Nucleus accumbens (tissue), 56 donors: ENCODE measurements at regions not wholly inside any gene's neighbourhood (a gene's known extent, or its start where the extent isn't known, plus 50 kb on each side); places are given as distances from the start of the nearest gene placed in this dataset.

Experiments
- DNase-seq, 56 donors: peaks; one replicate each; lab custom pipeline; 2025; lab: John Stamatoyannopoulos, UW

DNA sequence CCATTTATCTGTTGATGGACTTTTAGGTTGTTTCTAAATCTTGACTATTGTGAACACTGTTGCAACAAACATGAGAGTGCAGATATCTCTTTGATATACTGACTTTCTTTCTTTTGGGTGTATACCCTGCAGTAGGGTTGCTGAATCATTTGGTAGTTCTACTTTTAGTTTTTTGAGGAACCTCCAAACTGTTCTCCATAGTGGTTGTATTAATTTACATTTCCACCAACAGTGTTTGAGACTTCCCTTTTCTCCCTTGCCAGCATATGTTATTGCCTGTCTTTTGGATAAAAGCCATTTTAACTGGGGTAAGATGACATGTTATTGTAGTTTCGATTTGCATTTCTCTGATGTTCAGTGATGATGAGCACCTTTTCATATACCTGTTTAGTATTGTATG lies 330.0 kb downstream of the DDX10 start:
- DNase-seq, result no peak

DNA sequence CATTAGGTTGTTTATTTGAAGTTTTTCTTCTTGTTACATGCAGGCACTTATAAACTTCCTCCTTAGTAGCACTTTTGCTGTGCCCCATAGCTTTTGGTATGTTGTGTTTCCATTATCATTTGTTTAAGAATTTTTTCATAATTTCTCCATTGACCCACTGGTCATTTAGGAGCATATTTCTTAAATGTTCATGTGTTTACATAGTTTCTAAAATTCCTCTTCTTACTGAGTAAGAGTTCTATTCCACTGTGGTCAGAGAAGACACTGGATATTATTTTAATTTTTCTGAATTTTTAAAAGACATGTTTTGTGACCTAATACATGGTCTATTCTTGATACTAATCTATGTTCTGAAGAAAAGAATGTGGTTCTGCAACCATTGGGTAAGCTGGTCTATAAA lies 333.0 kb downstream of the DDX10 start:
- DNase-seq, result no peak

DNA sequence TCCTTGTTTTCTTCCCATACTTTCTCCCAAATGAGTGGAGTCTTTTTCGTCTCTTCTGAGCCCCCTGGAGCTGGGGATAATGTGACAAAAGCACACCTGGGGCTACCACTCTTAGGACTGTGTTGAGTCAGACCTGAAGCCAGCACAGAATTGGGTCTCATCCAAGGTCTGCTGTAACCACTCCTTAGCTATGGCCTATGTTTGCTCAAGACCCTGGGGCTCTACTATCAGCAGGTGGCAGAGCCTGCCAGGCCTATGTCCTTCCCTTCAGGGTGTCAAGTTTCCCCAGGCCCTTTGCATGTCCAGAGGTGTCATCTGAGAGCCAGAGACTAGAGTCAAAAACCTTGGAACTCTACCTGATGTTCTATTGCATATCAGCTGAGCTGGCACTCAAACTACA lies 335.7 kb downstream of the DDX10 start:
- DNase-seq, result no peak

DNA sequence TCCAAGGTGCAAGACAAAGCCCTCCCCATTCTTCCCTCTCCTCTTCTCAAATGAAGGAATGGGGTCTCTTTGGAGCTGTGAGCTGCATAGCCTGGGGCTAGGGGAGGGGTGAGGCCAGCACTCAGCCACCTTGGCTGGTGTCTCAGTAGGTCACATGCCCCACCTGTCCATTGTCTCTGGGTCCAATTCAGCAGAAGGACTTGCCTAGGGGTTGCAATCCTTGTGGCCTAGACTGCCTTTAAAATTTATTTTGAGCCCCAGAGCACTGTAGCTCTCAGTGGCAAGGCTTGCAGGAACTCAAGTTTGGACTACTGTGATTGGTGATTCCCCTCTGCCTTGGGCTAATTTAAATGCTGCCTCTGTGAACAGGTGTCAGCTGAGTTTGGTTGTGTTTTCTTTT lies 336.7 kb downstream of the DDX10 start:
- DNase-seq, result no peak

DNA sequence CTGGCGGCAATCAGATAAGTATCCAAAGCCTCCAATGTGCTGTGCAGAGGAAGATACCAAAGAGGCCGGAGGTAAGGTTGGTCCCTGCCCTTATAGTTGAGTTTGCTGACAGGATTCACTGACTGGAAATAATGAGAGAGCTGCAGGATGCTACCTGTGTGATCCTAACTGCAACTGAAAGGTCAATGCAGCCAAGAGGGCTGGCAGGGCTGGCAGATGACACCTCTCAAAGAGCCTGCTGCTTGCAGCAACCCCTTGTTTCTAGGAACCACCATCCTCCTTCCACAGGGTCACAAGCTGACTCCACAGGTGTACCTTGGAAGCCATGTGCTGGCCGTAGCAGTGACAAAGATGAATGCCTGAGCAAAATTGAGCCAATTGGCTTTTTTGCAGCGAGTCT lies 348.1 kb downstream of the DDX10 start:
- DNase-seq, result no peak

DNA sequence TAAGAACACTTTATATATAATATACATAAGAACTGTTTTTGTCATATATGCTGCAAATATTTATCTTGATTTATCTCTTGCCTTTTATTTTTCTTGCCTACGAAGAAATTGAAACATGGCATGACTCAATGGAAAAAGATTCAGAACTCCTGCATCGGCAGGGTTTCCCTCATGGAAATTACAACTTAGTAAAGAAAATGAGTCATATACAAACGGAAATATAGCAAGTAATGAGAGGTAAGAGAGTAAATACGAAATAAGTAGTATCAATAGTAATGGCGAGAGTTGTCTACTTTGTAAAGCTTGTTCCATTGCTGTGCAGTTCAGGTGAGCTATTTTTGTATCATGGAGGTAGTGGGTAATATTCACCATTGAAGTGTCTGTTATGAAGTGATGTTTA lies 350.4 kb downstream of the DDX10 start:
- DNase-seq, result no peak

DNA sequence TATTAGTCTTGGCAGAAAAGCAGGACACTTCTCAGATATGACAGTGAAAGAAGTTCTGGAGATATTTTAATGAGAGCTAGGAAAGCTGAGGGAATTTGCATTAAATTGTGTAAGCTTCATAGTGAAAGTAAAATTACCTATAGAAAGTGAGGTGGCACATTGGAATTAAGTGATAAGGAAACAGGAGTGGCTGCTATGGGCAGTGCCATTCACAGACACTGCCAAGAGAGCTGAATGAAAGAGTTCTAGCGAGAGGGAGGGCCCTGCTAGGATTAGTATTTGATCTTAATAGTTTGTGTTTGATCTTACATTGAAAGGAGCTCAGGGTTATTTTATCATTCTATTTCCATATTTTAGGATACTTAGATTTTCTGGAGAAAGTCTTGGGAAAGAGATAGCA lies 351.9 kb downstream of the DDX10 start:
- no peak for DNase-seq

DNA sequence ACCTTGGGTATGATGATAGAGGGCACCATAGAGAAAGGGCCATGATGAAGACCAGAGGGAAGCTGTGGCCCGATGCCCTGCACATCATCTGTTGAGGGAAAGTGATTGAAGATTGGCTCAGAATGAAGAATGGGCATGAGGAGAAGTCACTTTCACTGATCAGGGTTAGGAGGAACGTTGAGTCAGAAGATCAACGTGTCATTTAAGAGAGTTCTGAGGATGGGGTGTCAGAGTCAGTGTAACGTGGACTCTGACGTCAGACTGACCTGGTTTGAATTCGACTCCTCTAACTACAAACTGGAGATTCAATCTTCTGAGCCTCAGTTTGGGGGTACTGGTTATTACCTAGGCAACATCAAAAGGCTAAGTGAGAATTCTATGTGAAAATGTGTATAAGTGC lies 352.6 kb downstream of the DDX10 start:
- DNase-seq, result no peak

DNA sequence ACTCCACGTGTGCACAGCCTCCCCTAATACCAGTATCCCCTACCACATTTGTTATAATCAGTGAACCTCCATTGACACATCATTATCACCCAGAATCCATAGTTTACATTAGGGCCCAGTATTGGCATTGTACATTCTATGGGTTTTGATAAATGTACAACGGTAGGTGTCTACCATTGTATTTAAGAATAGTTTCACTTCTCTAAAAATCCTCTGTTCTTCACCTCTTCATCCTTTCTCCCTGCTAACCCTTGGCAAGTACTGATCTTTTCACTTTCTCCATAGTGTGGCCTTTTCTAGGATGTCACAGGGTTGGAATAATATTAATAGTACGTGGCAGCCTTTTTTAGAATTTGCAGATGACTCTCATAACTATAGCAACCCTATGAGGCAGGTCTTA lies 353.8 kb downstream of the DDX10 start:
- no peak for DNase-seq

DNA sequence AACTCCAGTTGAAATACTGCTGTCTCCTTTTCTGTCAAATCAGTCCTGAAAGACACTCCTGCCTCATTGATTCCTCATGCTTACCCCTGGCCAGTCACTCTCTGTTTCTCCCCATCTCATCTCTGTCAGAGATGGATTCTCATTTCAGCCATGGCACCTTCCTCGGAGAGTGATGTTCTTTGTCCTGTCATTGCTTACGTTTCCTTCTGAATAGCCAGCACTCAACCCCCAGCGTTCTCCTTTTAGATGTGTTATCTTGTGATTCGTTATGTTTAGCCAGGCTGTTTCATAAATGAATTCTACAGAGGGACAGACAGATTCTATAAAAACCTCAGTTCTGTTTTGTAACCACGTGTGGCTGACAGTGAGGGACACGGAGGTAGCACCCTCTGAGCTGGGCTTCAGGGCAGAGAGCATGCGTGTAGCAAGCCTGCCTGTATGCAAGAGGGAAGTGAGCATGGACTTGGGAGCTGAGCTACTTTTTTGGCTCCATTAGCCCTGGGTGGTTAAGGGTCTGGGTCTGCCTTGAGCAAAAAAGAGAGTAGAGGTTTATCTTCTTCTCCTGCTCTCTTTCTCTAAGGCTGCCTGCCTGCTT lies 354.6 kb downstream of the DDX10 start:
- DNase-seq, result no peak

DNA sequence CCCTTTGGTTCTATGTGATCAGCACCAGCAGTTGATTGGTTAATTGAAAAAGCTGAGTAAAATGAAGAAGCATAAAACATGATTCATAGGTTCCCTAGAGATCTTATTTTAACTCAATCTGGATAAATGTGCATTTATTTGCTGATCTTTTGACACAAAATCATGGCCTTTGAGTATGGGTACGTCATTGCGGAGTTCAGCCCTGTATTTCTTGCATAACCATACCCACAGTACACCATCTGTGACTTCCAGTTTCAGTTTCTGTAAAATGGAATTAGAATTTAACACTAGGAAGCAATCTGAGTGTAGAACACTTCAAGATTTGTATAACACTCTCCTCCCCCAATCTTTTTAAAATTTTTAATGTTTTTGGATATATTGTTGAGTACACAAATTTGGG lies 358.2 kb downstream of the DDX10 start:
- no peak for DNase-seq

DNA sequence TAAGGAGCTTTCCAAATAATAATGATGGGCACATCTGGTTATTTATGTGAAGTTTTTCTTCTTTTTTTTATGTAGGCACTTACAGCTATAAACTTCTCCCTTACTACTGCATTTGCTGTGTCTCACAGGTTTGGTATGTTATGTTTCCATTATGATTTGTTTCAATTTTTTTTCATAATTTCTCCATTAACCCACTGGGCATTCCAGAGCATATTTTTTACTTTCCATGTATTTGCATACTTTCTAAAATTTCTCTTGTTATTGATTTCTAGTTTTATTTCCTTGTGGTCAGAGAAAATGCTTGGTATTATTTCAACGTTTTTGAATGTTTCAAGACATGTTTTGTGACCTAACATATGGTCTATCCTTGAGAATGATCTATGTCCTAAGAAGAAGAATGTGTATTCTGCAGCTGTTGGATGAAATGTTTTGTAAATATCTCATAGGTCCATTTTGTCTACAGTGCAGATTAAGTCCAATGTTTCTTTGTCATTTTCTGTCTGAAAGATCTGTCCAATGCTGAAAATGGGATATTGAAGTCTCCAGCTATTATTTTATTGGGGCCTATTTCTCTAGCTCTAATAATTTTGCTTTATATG lies 362.1 kb downstream of the DDX10 start:
- DNase-seq, result no peak

DNA sequence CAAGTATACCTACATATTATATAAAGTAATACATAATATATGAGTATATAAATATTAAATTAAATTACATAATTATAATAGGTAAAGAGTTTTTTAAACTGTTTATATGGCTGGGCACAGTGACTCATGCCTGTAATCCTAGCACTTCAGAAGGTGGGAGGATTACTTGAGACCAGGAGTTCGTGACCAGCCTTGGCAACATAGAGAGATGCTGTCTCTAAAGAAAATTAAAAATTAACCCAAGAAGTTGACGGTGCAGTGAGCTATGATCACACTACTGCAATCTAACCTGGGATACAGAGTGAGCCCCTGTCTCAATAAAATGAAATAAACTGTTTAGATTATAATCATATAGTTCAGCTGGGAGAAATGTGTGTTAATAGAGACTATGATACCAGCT lies 363.0 kb downstream of the DDX10 start:
- DNase-seq, result no peak

DNA sequence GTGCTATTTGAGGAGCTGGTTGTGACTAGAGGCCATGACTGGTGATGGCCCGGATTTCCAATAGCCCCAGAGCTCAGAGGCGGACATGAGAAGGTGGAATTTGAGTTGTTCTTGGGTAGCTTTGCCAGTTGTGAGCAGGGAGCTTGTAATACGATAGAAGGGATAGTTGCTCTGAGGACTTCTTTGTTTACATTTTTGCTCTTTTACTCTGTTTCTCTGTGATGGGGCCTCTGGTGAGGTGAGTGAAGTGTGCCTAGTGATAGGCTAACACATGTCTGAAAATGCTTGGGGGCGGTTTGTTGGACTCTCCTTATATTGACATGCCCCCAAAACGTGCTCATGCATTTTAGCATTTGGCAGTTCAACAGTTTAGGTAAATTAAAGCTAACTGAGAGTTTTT lies 365.1 kb downstream of the DDX10 start:
- DNase-seq, result no peak

DNA sequence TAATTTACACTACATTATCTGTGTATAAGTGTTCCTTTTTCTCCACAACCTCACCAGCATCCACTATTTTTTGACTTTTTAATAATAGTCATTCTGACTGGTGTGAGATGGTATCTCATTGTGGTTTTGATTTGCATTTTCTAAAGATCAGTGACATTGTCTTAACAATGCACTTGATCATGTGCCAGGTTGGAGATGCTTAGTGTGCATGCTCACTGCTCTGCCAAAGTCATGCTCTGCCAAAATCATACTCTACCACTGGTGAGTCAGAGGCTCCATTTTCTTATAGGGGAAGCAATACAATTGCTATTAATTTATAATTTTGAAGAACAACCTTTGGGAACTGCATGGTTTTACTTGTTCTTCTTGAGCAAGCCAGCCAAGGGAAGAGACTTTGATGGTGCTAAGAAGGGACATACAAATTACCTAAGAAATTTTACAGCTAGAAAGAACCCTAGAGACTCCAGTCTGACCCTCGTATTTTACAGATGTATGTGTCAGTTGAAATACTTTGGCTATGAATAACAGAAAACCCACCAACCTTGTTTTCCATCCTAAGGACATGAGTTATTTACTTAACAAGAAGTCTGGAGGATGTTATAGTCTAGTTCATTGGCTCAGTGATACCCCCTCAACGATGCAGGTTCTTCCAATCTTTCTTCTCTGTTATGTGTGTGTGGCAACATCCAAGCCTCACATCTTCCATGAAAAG lies 368.9 kb downstream of the DDX10 start:
- DNase-seq, result no peak

DNA sequence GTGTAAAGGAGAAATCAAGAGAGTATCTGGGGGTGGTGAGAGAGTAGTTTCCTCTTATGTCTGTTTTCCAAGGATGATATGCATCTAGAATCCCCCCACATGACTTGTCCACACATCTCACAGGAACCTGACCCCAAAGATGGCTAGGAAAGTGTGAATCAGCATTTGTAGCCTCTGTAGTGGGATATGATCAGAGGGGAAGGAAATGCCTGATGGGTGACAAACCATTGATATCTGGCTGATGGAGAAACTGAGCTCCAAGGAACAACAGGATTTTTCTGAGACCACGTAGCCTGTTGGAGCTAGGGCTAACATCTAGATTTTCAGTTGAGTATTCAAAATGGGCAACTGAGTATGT lies 369.4 kb downstream of the DDX10 start:
- DNase-seq, result no peak

DNA sequence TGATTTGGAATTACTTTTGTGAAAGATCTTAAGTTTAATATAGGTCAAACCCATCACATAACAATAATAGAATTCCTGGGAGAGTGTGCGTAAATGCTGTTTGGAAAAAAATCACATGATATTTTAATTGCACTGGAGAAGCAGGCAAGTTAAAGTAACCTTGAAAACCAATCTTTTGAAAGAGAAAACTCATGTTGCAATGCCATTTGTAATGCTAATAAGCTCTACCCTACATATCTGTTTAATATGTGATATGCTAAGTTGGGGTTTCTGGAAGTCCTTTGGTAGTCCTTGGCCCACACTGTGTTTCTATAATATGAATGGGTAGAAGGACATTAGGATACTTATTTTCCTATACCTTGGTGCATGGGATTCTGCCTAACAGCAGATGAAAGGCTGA lies 370.4 kb downstream of the DDX10 start:
- DNase-seq, result no peak

DNA sequence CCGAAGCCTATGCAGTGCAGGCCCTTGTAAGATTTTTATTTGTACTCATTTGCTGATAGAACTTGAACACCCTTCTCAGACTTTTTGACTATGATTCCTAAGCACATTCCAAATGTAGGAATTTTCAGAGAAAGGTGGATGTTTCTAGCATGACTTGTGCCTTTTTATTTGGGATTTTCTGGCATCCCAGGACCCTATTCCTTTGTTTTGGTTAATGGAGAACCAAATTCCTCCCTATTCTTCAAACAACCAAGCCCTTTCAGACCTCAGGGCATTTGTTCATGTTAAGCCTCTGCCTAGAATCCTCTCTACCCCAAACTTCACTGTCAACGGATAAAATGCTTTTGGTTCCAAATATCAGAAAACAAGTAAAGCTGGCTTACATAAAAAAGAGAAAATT lies 371.1 kb downstream of the DDX10 start:
- no peak for DNase-seq

DNA sequence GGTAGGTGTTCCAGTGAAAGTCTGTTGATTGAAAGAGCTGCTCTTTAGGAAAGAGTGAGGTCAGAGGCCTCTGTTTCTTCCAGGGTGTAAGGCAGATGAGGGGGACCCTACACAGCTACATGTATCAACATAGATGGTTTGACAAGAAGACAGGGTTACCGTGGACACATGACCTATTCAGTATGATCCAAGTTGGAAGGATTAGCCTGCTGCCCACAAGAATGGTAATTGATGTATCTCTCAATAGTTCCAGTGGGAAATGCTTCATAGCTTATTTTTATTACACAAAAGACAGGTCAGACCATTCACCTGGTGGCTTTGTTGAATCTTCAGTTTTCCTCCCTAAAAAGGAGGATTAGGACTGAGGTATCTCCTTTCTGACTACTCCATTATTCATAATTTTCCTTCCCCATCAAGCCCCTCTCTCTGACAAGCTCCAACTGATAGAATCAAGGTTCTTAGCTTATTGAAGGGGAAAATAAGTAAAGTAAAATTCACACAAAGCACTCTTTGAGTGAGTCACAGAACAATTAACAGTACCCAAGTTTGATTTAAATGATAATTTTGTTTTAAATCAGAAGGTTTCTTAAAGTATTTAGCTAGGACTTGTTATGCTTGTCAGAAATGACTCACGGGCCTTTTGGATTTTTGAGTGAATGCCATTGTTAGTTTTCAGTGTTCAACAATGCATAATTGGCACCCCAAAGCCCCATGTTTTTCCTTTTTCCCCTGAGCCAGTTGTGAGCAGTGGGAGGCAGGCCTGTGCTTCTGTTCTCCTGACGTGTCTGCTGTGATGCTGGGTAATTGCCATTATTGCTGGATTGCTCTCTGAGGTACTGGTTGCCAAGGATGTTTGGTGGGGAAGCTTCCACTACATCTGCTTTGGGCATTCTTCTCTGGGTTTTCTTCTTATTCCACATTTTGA lies 373.2 kb downstream of the DDX10 start:
- DNase-seq, result peak in 35 of 56 donors; percentile 1 to 77 (median 29)

DNA sequence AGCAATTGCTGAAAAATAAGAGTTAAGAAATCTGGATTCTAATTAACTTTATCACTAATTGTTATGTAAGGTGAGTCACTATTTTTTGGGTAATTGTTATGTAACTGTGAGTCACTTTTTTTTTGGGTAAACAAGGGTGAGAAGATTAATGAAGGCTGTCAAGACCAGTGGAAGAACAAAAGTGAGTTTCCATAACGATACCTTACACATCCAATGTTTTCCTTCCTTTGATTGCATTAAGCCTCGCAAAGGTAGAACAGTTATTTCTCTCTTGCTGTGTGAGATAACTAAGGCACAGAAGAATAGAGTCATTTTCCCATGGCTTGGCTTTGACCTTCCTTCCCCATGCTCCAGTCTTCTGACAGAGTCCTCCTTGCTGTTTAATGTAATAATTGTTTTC lies 374.7 kb downstream of the DDX10 start:
- no peak for DNase-seq

DNA sequence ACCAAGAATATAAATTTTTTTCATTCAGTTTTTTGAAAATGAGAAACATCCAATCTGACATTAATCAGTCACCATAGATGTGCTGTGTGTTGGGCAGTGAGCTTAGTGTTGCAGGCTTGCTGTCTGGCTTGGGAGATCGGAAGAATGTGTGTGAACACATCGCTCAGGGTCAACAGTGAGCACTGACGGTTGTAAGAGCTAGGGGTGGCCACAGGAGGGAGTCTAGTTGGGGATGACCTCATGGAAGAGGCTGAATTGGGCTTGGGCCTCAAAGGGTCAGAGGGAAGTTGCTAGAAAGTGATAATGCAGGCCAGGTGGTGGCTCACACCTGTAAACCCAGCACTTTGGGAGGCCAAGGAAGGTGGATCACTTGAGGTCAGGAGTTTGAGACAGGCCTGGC lies 375.4 kb downstream of the DDX10 start:
- no peak for DNase-seq
